ENCODE measurements at regions not wholly inside any gene's neighbourhood (a gene's known extent, or its start where the extent isn't known, plus 50 kb on each side); places are given as distances from the start of the nearest gene placed in this dataset.

DNA sequence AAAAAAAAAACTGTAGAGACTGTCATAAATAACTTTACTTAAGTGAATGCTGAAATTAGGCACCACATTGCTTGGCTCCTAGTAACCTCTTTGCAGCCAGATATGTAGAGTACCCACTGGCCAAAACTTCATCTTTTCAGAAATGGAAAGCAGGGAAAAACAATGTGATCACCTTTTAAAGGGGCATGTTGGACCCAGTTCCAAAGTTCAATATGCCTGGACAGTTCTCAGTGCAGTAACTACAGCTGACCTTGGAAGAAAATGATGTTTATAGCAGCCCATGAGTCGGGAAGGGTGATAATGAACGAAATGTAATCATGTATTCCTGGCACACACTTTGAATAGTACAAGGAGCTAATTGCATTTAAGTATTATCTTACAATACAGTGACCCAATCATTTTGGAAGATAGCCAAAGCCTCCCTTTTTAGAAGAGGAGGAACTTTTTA is 93.6 kb upstream of the TAB2 start:
- no peak for DNase-seq

DNA sequence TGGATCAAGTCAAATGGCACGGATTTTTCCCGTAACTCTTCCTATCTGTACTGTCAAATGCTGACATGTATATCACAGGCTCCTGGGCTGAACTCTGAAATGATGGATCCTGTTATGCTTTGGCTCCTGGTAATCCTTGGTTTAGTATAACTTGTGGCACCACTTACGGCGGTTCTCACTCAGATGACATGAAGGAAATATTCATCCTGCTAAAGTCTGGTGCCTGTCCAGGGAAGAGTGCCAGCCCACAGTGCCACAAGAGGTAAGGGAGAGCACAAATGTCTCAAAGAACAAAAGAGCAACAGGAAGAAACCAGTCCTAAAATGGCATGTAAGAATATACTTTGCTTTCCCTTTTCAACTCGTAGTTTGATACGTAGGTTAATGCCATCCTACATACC is 93.1 kb upstream of the TAB2 start:
- WGBS, 2 donors, result 37 to 41% methylated on average over 5 to 6 of the region's 6 CpGs
- intact Hi-C loops (cut with DNase I), result no loop called here
- no peaks in the 10 kb centered on the region for H3K9me3 ChIP-seq
- H3K27me3 ChIP-seq, result no peaks in the 10 kb centered on the region
- no peak overlapping the region for H3K27ac ChIP-seq
- no peaks in the 10 kb centered on the region for H3K36me3 ChIP-seq
- TF ChIP-seq POLR2A (IDR thresholded peaks at IDR 0.05), result no peak
- H3K4me1 ChIP-seq, result peaks cover 0 to 13% (median 0%) of the 10 kb centered on the region in 3 donors
- H3K4me3 ChIP-seq, result no peak overlapping the region
- no peak for DNase-seq

More for the DNA sequence above, 93.6 kb upstream of the TAB2 start:
- H3K4me3 ChIP-seq, result no peak overlapping the region
- 14 to 43% methylated on average over 2 of the region's 2 CpGs for WGBS, 2 donors
- no peak for TF ChIP-seq POLR2A (IDR thresholded peaks at IDR 0.05)
- TF ChIP-seq, protein P1, sequence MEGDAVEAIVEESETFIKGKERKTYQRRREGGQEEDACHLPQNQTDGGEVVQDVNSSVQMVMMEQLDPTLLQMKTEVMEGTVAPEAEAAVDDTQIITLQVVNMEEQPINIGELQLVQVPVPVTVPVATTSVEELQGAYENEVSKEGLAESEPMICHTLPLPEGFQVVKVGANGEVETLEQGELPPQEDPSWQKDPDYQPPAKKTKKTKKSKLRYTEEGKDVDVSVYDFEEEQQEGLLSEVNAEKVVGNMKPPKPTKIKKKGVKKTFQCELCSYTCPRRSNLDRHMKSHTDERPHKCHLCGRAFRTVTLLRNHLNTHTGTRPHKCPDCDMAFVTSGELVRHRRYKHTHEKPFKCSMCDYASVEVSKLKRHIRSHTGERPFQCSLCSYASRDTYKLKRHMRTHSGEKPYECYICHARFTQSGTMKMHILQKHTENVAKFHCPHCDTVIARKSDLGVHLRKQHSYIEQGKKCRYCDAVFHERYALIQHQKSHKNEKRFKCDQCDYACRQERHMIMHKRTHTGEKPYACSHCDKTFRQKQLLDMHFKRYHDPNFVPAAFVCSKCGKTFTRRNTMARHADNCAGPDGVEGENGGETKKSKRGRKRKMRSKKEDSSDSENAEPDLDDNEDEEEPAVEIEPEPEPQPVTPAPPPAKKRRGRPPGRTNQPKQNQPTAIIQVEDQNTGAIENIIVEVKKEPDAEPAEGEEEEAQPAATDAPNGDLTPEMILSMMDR (IDR thresholded peaks at IDR 0.05), result no peak
- no peak overlapping the region for H3K27ac ChIP-seq
- no peaks in the 10 kb centered on the region for H3K36me3 ChIP-seq
- peaks cover 0 to 13% (median 0%) of the 10 kb centered on the region in 3 donors for H3K4me1 ChIP-seq
- H3K9me3 ChIP-seq, result no peaks in the 10 kb centered on the region
- intact Hi-C loops (cut with DNase I), result no loop called here
- H3K27me3 ChIP-seq, result no peaks in the 10 kb centered on the region

DNA sequence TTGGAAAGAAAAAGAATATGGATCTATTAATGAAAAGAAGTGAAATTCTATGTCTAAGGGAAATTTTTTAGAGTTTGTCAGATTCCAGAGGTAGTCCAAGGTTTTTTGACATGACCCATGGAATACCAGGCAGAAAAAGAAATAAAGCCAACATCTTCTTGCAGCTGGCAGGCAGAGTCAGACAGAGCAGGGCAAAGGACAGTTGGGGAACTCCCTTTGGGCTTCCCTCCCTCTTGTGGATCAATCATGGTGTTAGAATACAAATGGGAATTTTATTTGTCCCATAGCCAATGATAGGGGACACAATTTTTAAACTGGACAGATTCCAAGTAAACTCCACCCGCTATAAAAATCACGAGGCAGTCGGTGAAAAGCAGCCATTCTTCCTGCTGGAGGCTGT is 92.1 kb upstream of the TAB2 start:
- Histone ChIP-seq H3K27ac (no peak overlapping the region), H3K9me3 (no peaks in the 10 kb centered on the region), H3K36me3 (no peaks in the 10 kb centered on the region), H3K4me1 (peaks cover 0 to 13% (median 0%) of the 10 kb centered on the region in 3 donors), H3K4me3 (no peak overlapping the region), H3K27me3 (no peaks in the 10 kb centered on the region)
- intact Hi-C loops (cut with DNase I), result no loop called here
- WGBS, 2 donors, result 87% methylated on average over 3 of the region's 3 CpGs
- DNase-seq, result no peak
- TF ChIP-seq, protein P1 (IDR thresholded peaks at IDR 0.05), result no peak
- TF ChIP-seq POLR2A (IDR thresholded peaks at IDR 0.05), result no peak

DNA sequence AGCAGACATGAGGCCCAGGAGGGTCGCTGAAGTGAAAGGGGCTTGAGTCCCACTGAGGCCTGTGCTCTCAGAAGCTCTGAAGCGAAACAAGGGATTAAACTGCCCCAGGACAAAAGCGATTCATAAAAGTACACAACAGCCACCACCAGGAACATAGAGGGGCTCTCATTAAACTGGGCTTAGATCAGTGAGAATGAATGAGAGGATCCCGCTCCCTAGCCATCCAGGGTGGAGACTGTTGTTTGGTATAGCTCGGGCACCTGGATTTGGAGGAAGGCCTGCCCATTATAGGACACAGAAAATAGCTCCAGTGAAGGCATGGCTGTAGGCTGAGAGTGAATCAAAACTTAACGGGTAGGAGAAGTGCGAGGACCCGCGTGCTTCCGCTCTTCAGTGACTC is 91.6 kb upstream of the TAB2 start:
- Histone ChIP-seq H3K27me3 (no peaks in the 10 kb centered on the region), H3K27ac (no peak overlapping the region), H3K4me3 (no peak overlapping the region), H3K9me3 (no peaks in the 10 kb centered on the region), H3K4me1 (peaks cover 0 to 16% (median 0%) of the 10 kb centered on the region in 3 donors), H3K36me3 (no peaks in the 10 kb centered on the region)
- no peak for DNase-seq
- intact Hi-C loops (cut with DNase I), result no loop called here
- 90% methylated on average over 10 of the region's 10 CpGs for WGBS, 2 donors
- TF ChIP-seq, protein P1 (IDR thresholded peaks at IDR 0.05), result no peak
- no peak for TF ChIP-seq POLR2A (IDR thresholded peaks at IDR 0.05)

DNA sequence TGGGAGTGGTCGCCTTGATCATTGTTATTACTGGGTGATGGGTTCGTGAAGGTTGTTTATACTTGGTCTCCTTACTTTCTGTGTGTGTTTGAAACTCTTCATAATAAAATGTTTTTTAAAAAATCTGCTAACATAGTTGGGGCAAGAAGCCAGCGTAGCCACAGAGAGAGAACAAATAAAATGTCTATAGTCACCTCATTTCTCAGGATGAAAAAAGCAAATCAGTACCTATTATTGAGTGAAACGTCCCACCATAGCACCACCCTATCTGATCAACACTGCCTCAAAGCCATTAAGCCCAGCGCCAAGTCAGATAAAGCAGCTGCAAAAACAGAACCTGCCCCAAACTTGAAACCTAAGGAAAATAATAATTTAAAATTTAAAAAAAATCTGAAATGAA is 89.7 kb upstream of the TAB2 start:
- no peak for DNase-seq
- no peak overlapping the region for H3K27ac ChIP-seq
- intact Hi-C loops (cut with DNase I), result no loop called here
- H3K4me3 ChIP-seq, result no peak overlapping the region
- no peak for TF ChIP-seq POLR2A (IDR thresholded peaks at IDR 0.05)
- TF ChIP-seq, protein P1 (IDR thresholded peaks at IDR 0.05), result no peak
- peaks cover 0 to 32% (median 0%) of the 10 kb centered on the region in 3 donors for H3K4me1 ChIP-seq
- H3K36me3 ChIP-seq, result no peaks in the 10 kb centered on the region
- no peaks in the 10 kb centered on the region for H3K9me3 ChIP-seq
- no peaks in the 10 kb centered on the region for H3K27me3 ChIP-seq
- 68 to 72% methylated on average over 5 of the region's 5 CpGs for WGBS, 2 donors
